ENCODE measurements at regions not wholly inside any gene's neighbourhood (a gene's known extent, or its start where the extent isn't known, plus 50 kb on each side); places are given as distances from the start of the nearest gene placed in this dataset.

DNA sequence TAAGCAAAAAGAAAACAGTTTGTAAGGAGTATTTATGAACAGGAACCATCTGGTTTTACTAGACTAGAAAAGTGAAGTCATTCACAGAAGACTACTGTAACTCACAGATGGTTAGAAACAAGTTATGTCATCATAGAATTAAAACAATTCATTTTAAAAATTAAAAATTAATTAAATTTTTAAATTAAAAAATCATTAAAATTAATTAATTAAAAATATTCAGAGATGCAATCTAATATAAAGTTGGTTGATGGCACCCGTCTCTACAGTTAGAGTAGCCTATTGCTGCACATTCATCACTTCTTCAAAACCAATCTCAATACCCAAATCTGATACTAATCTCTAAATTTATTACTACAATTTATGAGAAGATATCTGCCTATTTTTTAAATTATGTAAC is 454.8 kb upstream of the NUPR2 start:
- TF ChIP-seq POLR2A (IDR thresholded peaks at IDR 0.05; ENCODE audit: low read depth, low read length): no peak
- TF ChIP-seq, protein P1, sequence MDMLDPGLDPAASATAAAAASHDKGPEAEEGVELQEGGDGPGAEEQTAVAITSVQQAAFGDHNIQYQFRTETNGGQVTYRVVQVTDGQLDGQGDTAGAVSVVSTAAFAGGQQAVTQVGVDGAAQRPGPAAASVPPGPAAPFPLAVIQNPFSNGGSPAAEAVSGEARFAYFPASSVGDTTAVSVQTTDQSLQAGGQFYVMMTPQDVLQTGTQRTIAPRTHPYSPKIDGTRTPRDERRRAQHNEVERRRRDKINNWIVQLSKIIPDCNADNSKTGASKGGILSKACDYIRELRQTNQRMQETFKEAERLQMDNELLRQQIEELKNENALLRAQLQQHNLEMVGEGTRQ (IDR thresholded peaks at IDR 0.05; ENCODE audit: low read depth, low read length): no peak
- no peak for TF ChIP-seq NFE2L2 (IDR thresholded peaks at IDR 0.05; ENCODE audit: low read depth, low read length)
- TF ChIP-seq, protein P2, sequence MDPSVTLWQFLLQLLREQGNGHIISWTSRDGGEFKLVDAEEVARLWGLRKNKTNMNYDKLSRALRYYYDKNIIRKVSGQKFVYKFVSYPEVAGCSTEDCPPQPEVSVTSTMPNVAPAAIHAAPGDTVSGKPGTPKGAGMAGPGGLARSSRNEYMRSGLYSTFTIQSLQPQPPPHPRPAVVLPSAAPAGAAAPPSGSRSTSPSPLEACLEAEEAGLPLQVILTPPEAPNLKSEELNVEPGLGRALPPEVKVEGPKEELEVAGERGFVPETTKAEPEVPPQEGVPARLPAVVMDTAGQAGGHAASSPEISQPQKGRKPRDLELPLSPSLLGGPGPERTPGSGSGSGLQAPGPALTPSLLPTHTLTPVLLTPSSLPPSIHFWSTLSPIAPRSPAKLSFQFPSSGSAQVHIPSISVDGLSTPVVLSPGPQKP (IDR thresholded peaks at IDR 0.05; ENCODE audit: borderline replicate concordance, low read depth, low read length): no peak
- Histone ChIP-seq H3K27ac (ENCODE audit: insufficient read depth, low read length) (no peak overlapping the region), H3K4me3 (ENCODE audit: insufficient read depth, low read depth, low read length) (no peak overlapping the region), H3K27me3 (ENCODE audit: control insufficient read depth, insufficient read depth, low read length) (no peaks in the 10 kb centered on the region), H3K4ac (ENCODE audit: low read depth, low read length) (no peak overlapping the region), H2BK5ac (ENCODE audit: low read depth, low read length, poor library complexity, severe bottlenecking) (no peak overlapping the region), H3K9ac (ENCODE audit: low read depth, low read length) (no peak overlapping the region), H2AK5ac (ENCODE audit: low read depth, low read length) (no peak overlapping the region), H2BK20ac (ENCODE audit: low read depth, low read length) (no peak overlapping the region), H2AK9ac (replicated peaks; ENCODE audit: low read depth, low read length, poor library complexity) (no peak overlapping the region), H2BK15ac (ENCODE audit: low read depth, low read length) (no peak overlapping the region), H3K14ac (replicated peaks; ENCODE audit: low read depth, low read length) (no peak overlapping the region), H3K56ac (ENCODE audit: extremely low read depth, insufficient read depth, low read length) (no peak overlapping the region), H2BK120ac (ENCODE audit: low read depth, low read length) (no peak overlapping the region), H3K18ac (ENCODE audit: low read depth, low read length) (no peak overlapping the region), H3K23ac (ENCODE audit: low read depth, low read length) (no peak overlapping the region), H3K79me1 (ENCODE audit: low read depth in 1 of 2, low read length in 2 of 2) (no peaks in the 10 kb centered on the region), H3K36me3 (ENCODE audit: control insufficient read depth, insufficient read depth, low read length) (no peaks in the 10 kb centered on the region), H2AFZ (replicated peaks; ENCODE audit: low read length, poor library complexity) (no peak overlapping the region), H3K4me1 (ENCODE audit: control insufficient read depth, insufficient read depth, low read length) (no peaks in the 10 kb centered on the region), H4K91ac (ENCODE audit: insufficient read depth, low read depth, low read length) (no peak overlapping the region), H3K4me2 (ENCODE audit: low read depth, low read length) (no peak overlapping the region), H3K9me1 (ENCODE audit: insufficient read depth, low read length) (no peaks in the 10 kb centered on the region), H4K20me1 (ENCODE audit: insufficient read depth, low read length) (no peaks in the 10 kb centered on the region), H3K9me3 (ENCODE audit: control insufficient read depth, insufficient read depth, low read length) (peaks cover 9% of the 10 kb centered on the region), H4K8ac (ENCODE audit: low read depth in 2 of 2, low read length in 2 of 2) (no peak overlapping the region), H4K5ac (ENCODE audit: low read depth, low read length) (no peak overlapping the region)
- no CpG with 5 or more reads among the region's 1 CpG for WGBS, 2 experiments (ENCODE audit: extremely low coverage in 2 of 2, insufficient read length in 1 of 2)
- intact Hi-C loops (cut with micrococcal nuclease): no loop called here
- ChIA-PET POLR2A (ENCODE audit: unreplicated experiment) (no interaction called here), CTCF (no interaction called here)
- in situ Hi-C loops (cut with MboI; ENCODE audit: low sequenced_read_pairs): no loop called here
- ATAC-seq (ENCODE audit: low read depth) (no peak), DNase-seq (no peak)
- no TSS peak for BruUV-seq (replicated peaks)
- dilution Hi-C loops (cut with HindIII; ENCODE audit: low sequenced_read_pairs, unreplicated experiment): no loop called here
